VCaP (cell line): ENCODE measurements at regions not wholly inside any gene's neighbourhood (a gene's known extent, or its start where the extent isn't known, plus 50 kb on each side); places are given as distances from the start of the nearest gene placed in this dataset.

Source experiments
- H3K27ac ChIP-seq: fragments of 450-650 bp; 2 replicates; pipeline ENCODE4 v1.5.1; 2017
- CTCF ChIP-seq: fragments of 450-650 bp; conservative IDR thresholded peaks from 2 replicates; pipeline ENCODE4 v1.5.1; 2017; ENCODE audit warnings: mild to moderate bottlenecking, moderate library complexity

GRCh38 chr11:134701564-134702165 is 289.6 kb upstream of the B3GAT1 start:
- H3K27ac ChIP-seq = no peak overlapping the region
- TF ChIP-seq CTCF = no peak

- no peak for TF ChIP-seq CTCF
Observed at GRCh38 chr11:134700101-134700640, 288.1 kb upstream of the B3GAT1 start.

GRCh38 chr11:134696455-134696854 is 284.4 kb upstream of the B3GAT1 start:
- TF ChIP-seq CTCF = no peak
- no peak overlapping the region for H3K27ac ChIP-seq

More at GRCh38 chr11:134700101-134700640, 288.1 kb upstream of the B3GAT1 start:
- H3K27ac ChIP-seq = no peak overlapping the region

- H3K27ac ChIP-seq = no peak overlapping the region
- no peak for TF ChIP-seq CTCF
Observed at GRCh38 chr11:134691985-134692384, 279.9 kb upstream of the B3GAT1 start.

GRCh38 chr11:134691295-134691873 is 279.3 kb upstream of the B3GAT1 start:
- no peak for TF ChIP-seq CTCF
- H3K27ac ChIP-seq = no peak overlapping the region

GRCh38 chr11:134689886-134690285 is 277.8 kb upstream of the B3GAT1 start:
- TF ChIP-seq CTCF = no peak
- no peak overlapping the region for H3K27ac ChIP-seq

GRCh38 chr11:134687548-134687947 is 275.5 kb upstream of the B3GAT1 start:
- no peak for TF ChIP-seq CTCF
- no peak overlapping the region for H3K27ac ChIP-seq
